Aorta (tissue), 5 donors: ENCODE measurements at regions not wholly inside any gene's neighbourhood (a gene's known extent, or its start where the extent isn't known, plus 50 kb on each side); places are given as distances from the start of the nearest gene placed in this dataset.
"Not testable (repeated sequence)": the region's sequence is repeated elsewhere in the genome, so short reads cannot be mapped to it uniquely, and the experiment has no call there.

Source experiments
- ATAC-seq: fragments of 200-7000 bp; cut with Tn5 transposase; one replicate; pipeline ENCODE4 v1.9.1; 2022; ENCODE audit warnings: moderate library complexity; ENCODE audit not compliant: low FRiP score
- DNase-seq, 2 donors: peaks; one replicate each; pipeline ENCODE4 v3.0.0-alpha.2; 2020
- H3K27ac ChIP-seq, 2 donors: one replicate each; pipeline ENCODE4 v1.5.1; 2013; ENCODE audit warnings: low read length in 2 of 2, mild to moderate bottlenecking in 2 of 2, moderate library complexity in 2 of 2, control low read depth in 1 of 2, inconsistent platforms in 1 of 2, low read depth in 1 of 2
- H3K27me3 ChIP-seq, 2 donors: one replicate each; pipeline ENCODE4 v1.6.1; 2013; ENCODE audit warnings: control low read depth in 1 of 2, low read length in 1 of 2, mild to moderate bottlenecking in 1 of 2, moderate library complexity in 1 of 2; ENCODE audit not compliant: insufficient read depth in 2 of 2, control insufficient read depth in 1 of 2
- H3K36me3 ChIP-seq, 2 donors: one replicate each; pipeline ENCODE4 v1.6.1; 2013; ENCODE audit warnings: control low read depth in 1 of 2, low read length in 1 of 2, mild to moderate bottlenecking in 1 of 2; ENCODE audit not compliant: insufficient read depth in 2 of 2, control insufficient read depth in 1 of 2
- H3K4me1 ChIP-seq, 2 donors: one replicate each; pipeline ENCODE4 v1.6.1; 2013; ENCODE audit warnings: low read length in 2 of 2, control low read depth in 1 of 2, mild to moderate bottlenecking in 1 of 2, moderate library complexity in 1 of 2; ENCODE audit not compliant: insufficient read depth in 2 of 2, control insufficient read depth in 1 of 2
- H3K4me3 ChIP-seq, 2 donors: one replicate each; pipeline ENCODE4 v1.5.1; 2013; ENCODE audit warnings: low read length in 2 of 2, control low read depth in 1 of 2, mild to moderate bottlenecking in 1 of 2
- H3K9me3 ChIP-seq: one replicate; pipeline ENCODE4 v1.6.1; 2013; ENCODE audit warnings: mild to moderate bottlenecking, low read length; ENCODE audit not compliant: control insufficient read depth
- WGBS, 2 donors: extraction: QIAGEN DNeasy Blood & Tissue Kit; methylation state at CpG; one replicate each; pipeline ENCODE4 v1.1.7; 2013; 5-methylcytosine and 5-hydroxymethylcytosine counted together
- intact Hi-C, 2 donors: fragments of 100-400 bp; cut with DNase I; formaldehyde crosslinking; loops; one replicate each; pipeline versions ENCODE4 v1.14.2 to v1.15.0; 2022
- donor health status: healthy with polysubstance abuse.
- donor health status: Bipolar disorder and iron deficiency.
- donor health status: DM: no; HTN: no; CAD: no.
- donor health status: DM: no; HTN: no; CAD: no.
- donor health status: DM: yes; HTN: yes; CAD: no.

- 94 to 95% methylated on average over 14 of the region's 14 CpGs for WGBS, 2 donors
- Histone ChIP-seq H3K4me1 (no peaks in the 10 kb centered on the region), H3K27ac (no peak overlapping the region), H3K36me3 (no peaks in the 10 kb centered on the region), H3K9me3 (no peaks in the 10 kb centered on the region), H3K27me3 (peaks cover 0 to 1% of the 10 kb centered on the region in 2 donors), H3K4me3 (no peak overlapping the region)
- ATAC-seq (no peak), DNase-seq (no peak)
- intact Hi-C loops = no loop called here
These were observed 261.9 kb downstream of the BCL2 start for GRCh38 chr18:63057707-63058106.

GRCh38 chr18:63054901-63055584, 264.5 kb downstream of the BCL2 start:
- no peak for DNase-seq
- Histone ChIP-seq H3K9me3 (no peaks in the 10 kb centered on the region), H3K36me3 (no peaks in the 10 kb centered on the region), H3K4me1 (no peaks in the 10 kb centered on the region), H3K27me3 (peaks cover 0 to 5% of the 10 kb centered on the region in 2 donors), H3K4me3 (no peak overlapping the region), H3K27ac (no peak overlapping the region)
- no peak for ATAC-seq
- 58 to 59% methylated on average over 3 of the region's 3 CpGs for WGBS, 2 donors
- intact Hi-C loops = no loop called here

GRCh38 chr18:63051928-63052327, 267.6 kb downstream of the BCL2 start:
- intact Hi-C loops = no loop called here
- no peak for ATAC-seq
- H3K4me3 ChIP-seq = no peak overlapping the region
- H3K36me3 ChIP-seq = no peaks in the 10 kb centered on the region
- no peaks in the 10 kb centered on the region for H3K9me3 ChIP-seq
- DNase-seq = no peak
- WGBS, 2 donors = 75 to 78% methylated on average over 3 of the region's 3 CpGs
- no peak overlapping the region for H3K27ac ChIP-seq
- no peaks in the 10 kb centered on the region for H3K4me1 ChIP-seq
- peaks cover 0 to 5% of the 10 kb centered on the region in 2 donors for H3K27me3 ChIP-seq

GRCh38 chr18:63050667-63051395, 268.7 kb downstream of the BCL2 start:
- H3K27ac ChIP-seq, DNase-seq, H3K9me3 ChIP-seq, H3K4me3 ChIP-seq, H3K27me3 ChIP-seq, ATAC-seq, H3K4me1 ChIP-seq, H3K36me3 ChIP-seq, intact Hi-C loops: not testable (repeated sequence)
- 68 to 83% methylated on average over 9 of the region's 9 CpGs for WGBS, 2 donors

- intact Hi-C loops = no loop called here
- Histone ChIP-seq H3K36me3 (no peaks in the 10 kb centered on the region), H3K9me3 (peaks cover 3% of the 10 kb centered on the region), H3K4me1 (no peaks in the 10 kb centered on the region), H3K27me3 (peaks cover 0 to 4% of the 10 kb centered on the region in 2 donors), H3K4me3 (no peak overlapping the region), H3K27ac (no peak overlapping the region)
- DNase-seq = no peak
- no peak for ATAC-seq
- whole genome bisulfite sequencing, 2 donors = 96 to 99% methylated on average over 3 of the region's 3 CpGs
These were observed 273.2 kb downstream of the BCL2 start for GRCh38 chr18:63046375-63046774.

GRCh38 chr18:63043516-63043915, 276.1 kb downstream of the BCL2 start:
- H3K27me3 ChIP-seq = peaks cover 0 to 2% of the 10 kb centered on the region in 2 donors
- intact Hi-C loops = no loop called here
- H3K4me3 ChIP-seq = no peak overlapping the region
- H3K9me3 ChIP-seq = peaks cover 3% of the 10 kb centered on the region
- WGBS, 2 donors = 84 to 88% methylated on average over 5 of the region's 5 CpGs
- no peaks in the 10 kb centered on the region for H3K4me1 ChIP-seq
- no peak for ATAC-seq
- DNase-seq = no peak
- H3K27ac ChIP-seq = no peak overlapping the region
- H3K36me3 ChIP-seq = no peaks in the 10 kb centered on the region

GRCh38 chr18:63042351-63042750, 277.2 kb downstream of the BCL2 start:
- Histone ChIP-seq H3K27me3 (peaks cover 0 to 2% of the 10 kb centered on the region in 2 donors), H3K4me3 (no peak overlapping the region), H3K9me3 (peaks cover 3% of the 10 kb centered on the region), H3K4me1 (no peaks in the 10 kb centered on the region), H3K36me3 (no peaks in the 10 kb centered on the region), H3K27ac (no peak overlapping the region)
- intact Hi-C loops = no loop called here
- no peak for ATAC-seq
- DNase-seq = no peak

- H3K36me3 ChIP-seq = no peaks in the 10 kb centered on the region
- H3K9me3 ChIP-seq = peaks cover 3% of the 10 kb centered on the region
- no peaks in the 10 kb centered on the region for H3K4me1 ChIP-seq
- intact Hi-C loops = no loop called here
- no peak overlapping the region for H3K27ac ChIP-seq
- H3K27me3 ChIP-seq = peaks cover 0 to 2% of the 10 kb centered on the region in 2 donors
- DNase-seq (no peak), ATAC-seq (no peak)
- H3K4me3 ChIP-seq = no peak overlapping the region
- WGBS, 2 donors = 80 to 87% methylated on average over 4 of the region's 4 CpGs
These were observed 278.7 kb downstream of the BCL2 start for GRCh38 chr18:63040788-63041410.

- H3K4me3 ChIP-seq = no peak overlapping the region
- H3K4me1 ChIP-seq = no peaks in the 10 kb centered on the region
- DNase-seq (no peak), ATAC-seq (no peak)
- H3K27ac ChIP-seq = no peak overlapping the region
- peaks cover 3% of the 10 kb centered on the region for H3K9me3 ChIP-seq
- 80 to 90% methylated on average over 2 of the region's 2 CpGs for WGBS, 2 donors
- no peaks in the 10 kb centered on the region for H3K36me3 ChIP-seq
- intact Hi-C loops = no loop called here
- H3K27me3 ChIP-seq = no peaks in the 10 kb centered on the region
These were observed 282.1 kb downstream of the BCL2 start for GRCh38 chr18:63037491-63037890.
